ENCODE measurements at regions not wholly inside any gene's neighbourhood (a gene's known extent, or its start where the extent isn't known, plus 50 kb on each side); places are given as distances from the start of the nearest gene placed in this dataset.

DNA sequence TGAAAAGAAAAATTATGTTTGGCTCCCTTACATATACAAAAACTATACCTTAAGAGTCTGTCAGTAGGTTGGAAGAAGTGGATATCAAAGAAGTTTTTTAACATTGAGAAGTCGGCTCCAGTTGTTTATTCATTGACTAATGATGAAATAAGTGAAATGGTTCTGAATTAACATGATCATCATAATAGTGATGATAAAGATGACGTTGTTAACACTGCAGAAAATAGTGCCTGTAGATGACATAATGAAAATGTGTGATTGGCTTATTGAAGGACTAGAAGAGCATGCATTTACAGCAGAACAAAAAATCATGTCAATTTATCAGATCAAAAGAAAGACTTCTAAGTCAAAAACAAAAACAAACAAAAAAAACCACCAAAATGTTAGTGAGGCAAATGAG lies 1125.4 kb upstream of the NXPH2 start:
- no peaks in the 10 kb centered on the region for H3K27me3 ChIP-seq (ENCODE audit: insufficient read depth)
- H3K4me2 ChIP-seq, result no peak overlapping the region
- H4K20me1 ChIP-seq (ENCODE audit: insufficient read depth), result no peaks in the 10 kb centered on the region
- WGBS (ENCODE audit: low lambda C conversion rate), result 31% methylated on average over 2 of the region's 2 CpGs
- no peak for DNase-seq
- no peak overlapping the region for H3K27ac ChIP-seq (ENCODE audit: low read depth in 2 of 2, low read length in 1 of 2)
- ChIA-PET POLR2A (no interaction called here), CTCF (no interaction called here)
- H3K9me3 ChIP-seq, result no peaks in the 10 kb centered on the region
- H3K79me2 ChIP-seq (ENCODE audit: insufficient read depth), result no peaks in the 10 kb centered on the region
- no peak overlapping the region for H2AFZ ChIP-seq (ENCODE audit: low read depth)
- no peaks in the 10 kb centered on the region for H3F3A ChIP-seq (replicated peaks; ENCODE audit: insufficient read depth)
- H3K9me2 ChIP-seq, result no peaks in the 10 kb centered on the region
- no peak overlapping the region for H3K9ac ChIP-seq
- H3K36me3 ChIP-seq (replicated peaks in 1 of 2; ENCODE audit: control insufficient read depth in 1 of 2, insufficient read depth in 2 of 2, low read length in 1 of 2), result no peaks in the 10 kb centered on the region
- no peak overlapping the region for H3K4me3 ChIP-seq (ENCODE audit: low read depth in 2 of 2, low read length in 1 of 2)
- TF ChIP-seq, protein P1, sequence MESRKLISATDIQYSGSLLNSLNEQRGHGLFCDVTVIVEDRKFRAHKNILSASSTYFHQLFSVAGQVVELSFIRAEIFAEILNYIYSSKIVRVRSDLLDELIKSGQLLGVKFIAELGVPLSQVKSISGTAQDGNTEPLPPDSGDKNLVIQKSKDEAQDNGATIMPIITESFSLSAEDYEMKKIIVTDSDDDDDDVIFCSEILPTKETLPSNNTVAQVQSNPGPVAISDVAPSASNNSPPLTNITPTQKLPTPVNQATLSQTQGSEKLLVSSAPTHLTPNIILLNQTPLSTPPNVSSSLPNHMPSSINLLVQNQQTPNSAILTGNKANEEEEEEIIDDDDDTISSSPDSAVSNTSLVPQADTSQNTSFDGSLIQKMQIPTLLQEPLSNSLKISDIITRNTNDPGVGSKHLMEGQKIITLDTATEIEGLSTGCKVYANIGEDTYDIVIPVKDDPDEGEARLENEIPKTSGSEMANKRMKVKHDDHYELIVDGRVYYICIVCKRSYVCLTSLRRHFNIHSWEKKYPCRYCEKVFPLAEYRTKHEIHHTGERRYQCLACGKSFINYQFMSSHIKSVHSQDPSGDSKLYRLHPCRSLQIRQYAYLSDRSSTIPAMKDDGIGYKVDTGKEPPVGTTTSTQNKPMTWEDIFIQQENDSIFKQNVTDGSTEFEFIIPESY (IDR thresholded peaks at IDR 0.05; ENCODE audit: borderline replicate concordance, low read depth), result no peak
- TF ChIP-seq, protein P2, sequence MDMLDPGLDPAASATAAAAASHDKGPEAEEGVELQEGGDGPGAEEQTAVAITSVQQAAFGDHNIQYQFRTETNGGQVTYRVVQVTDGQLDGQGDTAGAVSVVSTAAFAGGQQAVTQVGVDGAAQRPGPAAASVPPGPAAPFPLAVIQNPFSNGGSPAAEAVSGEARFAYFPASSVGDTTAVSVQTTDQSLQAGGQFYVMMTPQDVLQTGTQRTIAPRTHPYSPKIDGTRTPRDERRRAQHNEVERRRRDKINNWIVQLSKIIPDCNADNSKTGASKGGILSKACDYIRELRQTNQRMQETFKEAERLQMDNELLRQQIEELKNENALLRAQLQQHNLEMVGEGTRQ (IDR thresholded peaks at IDR 0.05; ENCODE audit: borderline replicate concordance, low read depth, low read length), result no peak
- TF ChIP-seq FOXM1 (IDR thresholded peaks at IDR 0.05; ENCODE audit: low read depth) (no peak), NFIC (IDR thresholded peaks at IDR 0.05; ENCODE audit: borderline replicate concordance) (no peak), SMC3 (IDR thresholded peaks at IDR 0.05; ENCODE audit: low read depth, low read length) (no peak), TCF12 (IDR thresholded peaks at IDR 0.05) (no peak), EZH2phosphoT487 (IDR thresholded peaks at IDR 0.05; ENCODE audit: borderline replicate concordance, low read depth) (no peak), NRF1 (IDR thresholded peaks at IDR 0.05; ENCODE audit: low read depth, low read length) (no peak)
- TF ChIP-seq, protein P3, sequence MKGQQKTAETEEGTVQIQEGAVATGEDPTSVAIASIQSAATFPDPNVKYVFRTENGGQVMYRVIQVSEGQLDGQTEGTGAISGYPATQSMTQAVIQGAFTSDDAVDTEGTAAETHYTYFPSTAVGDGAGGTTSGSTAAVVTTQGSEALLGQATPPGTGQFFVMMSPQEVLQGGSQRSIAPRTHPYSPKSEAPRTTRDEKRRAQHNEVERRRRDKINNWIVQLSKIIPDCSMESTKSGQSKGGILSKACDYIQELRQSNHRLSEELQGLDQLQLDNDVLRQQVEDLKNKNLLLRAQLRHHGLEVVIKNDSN (IDR thresholded peaks at IDR 0.05; ENCODE audit: borderline replicate concordance, low read depth), result no peak
- no peaks in the 10 kb centered on the region for H3K4me1 ChIP-seq (ENCODE audit: control insufficient read depth in 1 of 2, insufficient read depth in 2 of 2, low read depth in 1 of 2, low read length in 1 of 2)

DNA sequence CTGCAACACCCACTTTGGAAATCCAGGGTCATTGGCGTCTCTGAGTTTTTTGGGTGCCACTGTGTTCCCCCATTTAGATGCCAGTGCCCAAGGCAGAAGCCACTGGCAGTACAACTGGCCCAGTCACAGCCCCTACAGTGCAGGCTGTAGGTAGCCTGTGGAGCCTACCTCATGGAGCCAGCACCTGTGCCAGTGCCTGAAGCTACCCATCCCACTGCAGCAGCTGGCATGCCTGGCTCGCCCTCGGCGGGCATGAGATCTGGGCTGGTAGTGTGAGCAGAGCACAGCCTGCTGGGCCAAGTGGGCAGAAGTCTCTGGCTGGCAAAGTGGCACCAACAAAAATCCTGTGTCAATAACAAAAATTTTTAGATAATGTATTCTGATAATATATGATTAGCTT lies 1111.4 kb upstream of the NXPH2 start:
- POLR2A ChIA-PET, result no interaction called here
- no peaks in the 10 kb centered on the region for H3F3A ChIP-seq (replicated peaks; ENCODE audit: insufficient read depth)
- no peak overlapping the region for H3K27ac ChIP-seq (ENCODE audit: low read depth in 2 of 2, low read length in 1 of 2)
- no peak overlapping the region for H2AFZ ChIP-seq (ENCODE audit: low read depth)
- no peaks in the 10 kb centered on the region for H3K79me2 ChIP-seq (ENCODE audit: insufficient read depth)
- TF ChIP-seq ELF1 (IDR thresholded peaks at IDR 0.05) (no peak), RAD21 (IDR thresholded peaks at IDR 0.05; ENCODE audit: low read length) (no peak), FOSL2 (IDR thresholded peaks at IDR 0.05; ENCODE audit: borderline replicate concordance, low read depth) (no peak), RCOR1 (IDR thresholded peaks at IDR 0.05; ENCODE audit: low read length) (no peak), EP300 (IDR thresholded peaks at IDR 0.05; ENCODE audit: borderline replicate concordance in 1 of 2, low read depth in 1 of 2, low read length in 1 of 2) (no peak), MXI1 (IDR thresholded peaks at IDR 0.05; ENCODE audit: low read depth, low read length) (no peak), NRF1 (IDR thresholded peaks at IDR 0.05; ENCODE audit: low read depth, low read length) (no peak), GABPA (IDR thresholded peaks at IDR 0.05; ENCODE audit: low read depth) (no peak)
- H3K9ac ChIP-seq, result no peak overlapping the region
- H3K36me3 ChIP-seq (replicated peaks in 1 of 2; ENCODE audit: control insufficient read depth in 1 of 2, insufficient read depth in 2 of 2, low read length in 1 of 2), result no peaks in the 10 kb centered on the region
- no peak for DNase-seq
- CTCF ChIA-PET, result no interaction called here
- H3K27me3 ChIP-seq (ENCODE audit: insufficient read depth), result no peaks in the 10 kb centered on the region
- H4K20me1 ChIP-seq (ENCODE audit: insufficient read depth), result no peaks in the 10 kb centered on the region
- no peak overlapping the region for H3K4me2 ChIP-seq
- H3K4me1 ChIP-seq (ENCODE audit: control insufficient read depth in 1 of 2, insufficient read depth in 2 of 2, low read depth in 1 of 2, low read length in 1 of 2), result no peaks in the 10 kb centered on the region
- H3K4me3 ChIP-seq (ENCODE audit: low read depth in 2 of 2, low read length in 1 of 2), result no peak overlapping the region
- no peaks in the 10 kb centered on the region for H3K9me2 ChIP-seq
- 65% methylated on average over 4 of the region's 4 CpGs for WGBS (ENCODE audit: low lambda C conversion rate)
- no peaks in the 10 kb centered on the region for H3K9me3 ChIP-seq

Measured in SK-N-SH (cell line).